SU-DHL-6 (cell line): ENCODE measurements at regions not wholly inside any gene's neighbourhood (a gene's known extent, or its start where the extent isn't known, plus 50 kb on each side); places are given as distances from the start of the nearest gene placed in this dataset.

Experiments used
- H2AFZ ChIP-seq: fragments of 200-600 bp; sonication (generic); 2 replicates; pipeline ENCODE4 v1.6.1; 2014; ENCODE audit warnings: low read depth, mild to moderate bottlenecking, moderate library complexity, mixed read lengths, antibody characterized with exemption, low read length; ENCODE audit not compliant: severe bottlenecking
- H3F3A ChIP-seq: fragments of 200-600 bp; shearing (Covaris generic); 2 replicates; pipeline ENCODE4 v1.6.0; 2016; ENCODE audit warnings: antibody characterized with exemption, mild to moderate bottlenecking; ENCODE audit not compliant: insufficient read depth
- H3K27ac ChIP-seq: fragments of 200-600 bp; sonication (generic); 2 replicates; pipeline ENCODE4 v1.5.1; 2016; ENCODE audit warnings: low read depth, mild to moderate bottlenecking, low read length, moderate library complexity, mixed read lengths
- H3K27me3 ChIP-seq: fragments of 200-600 bp; sonication (generic), shearing (Covaris generic); 2 replicates; pipeline ENCODE4 v1.6.0; 2014; ENCODE audit warnings: mild to moderate bottlenecking, low read length
- H3K36me3 ChIP-seq: fragments of 200-600 bp; sonication (generic); 2 replicates; pipeline ENCODE4 v1.6.1; 2014; ENCODE audit warnings: mild to moderate bottlenecking, low read length, mixed read lengths
- H3K4me2 ChIP-seq: fragments of 300-600, 200-600 bp; shearing (Covaris generic), sonication (generic); 2 replicates; pipeline ENCODE4 v1.6.0; 2014; ENCODE audit warnings: low read length, low read depth, mild to moderate bottlenecking; ENCODE audit not compliant: poor library complexity, severe bottlenecking
- H3K4me3 ChIP-seq: fragments of 200-600 bp; sonication (generic); 2 replicates; pipeline ENCODE4 v1.5.1; 2014; ENCODE audit warnings: antibody characterized with exemption, low read length, mild to moderate bottlenecking, mixed read lengths; ENCODE audit not compliant: insufficient read depth, poor library complexity, severe bottlenecking
- H3K79me2 ChIP-seq: fragments of 200-600 bp; sonication (generic); 2 replicates; pipeline ENCODE4 v1.6.1; 2014; ENCODE audit warnings: mild to moderate bottlenecking, low read length, moderate library complexity; ENCODE audit not compliant: insufficient read depth
- H3K9ac ChIP-seq: fragments of 200-600 bp; sonication (generic); 2 replicates; pipeline ENCODE4 v1.7.0; 2014; ENCODE audit warnings: mild to moderate bottlenecking, low read length
- H3K9me2 ChIP-seq: fragments of 200-600 bp; sonication (generic); replicated peaks from 2 replicates; pipeline ENCODE4 v1.6.1; 2014; ENCODE audit warnings: low read length; ENCODE audit not compliant: insufficient read depth
- H3K9me3 ChIP-seq: fragments of 200-600 bp; sonication (generic); 2 replicates; pipeline ENCODE4 v1.6.1; 2014; ENCODE audit warnings: low read length, mixed read lengths; ENCODE audit not compliant: insufficient read depth
- H4K20me1 ChIP-seq: fragments of 200-600 bp; sonication (generic); 2 replicates; pipeline ENCODE4 v1.6.1; 2014; ENCODE audit warnings: low read depth, mild to moderate bottlenecking, antibody characterized with exemption, low read length, moderate library complexity, mixed read lengths
- EZH2phosphoT487 ChIP-seq: fragments of 200-600 bp; sonication (generic), shearing (Covaris generic); conservative IDR thresholded peaks from 2 replicates; pipeline ENCODE4 v1.6.1; 2018; ENCODE audit warnings: mild to moderate bottlenecking, antibody characterized with exemption, low read length, moderate library complexity, mixed read lengths
- TF ChIP-seq, protein P1 (sequence below): fragments of 200-600 bp; sonication (generic); IDR thresholded peaks from one replicate; pipeline ENCODE4 v1.5.1; 2017; ENCODE audit warnings: antibody characterized with exemption, mild to moderate bottlenecking, low read length, moderate library complexity; ENCODE audit not compliant: insufficient read depth, poor library complexity, severe bottlenecking

GRCh38 chr13:103663996-103664395 lies 597.8 kb upstream of the SLC10A2 start:
- Histone ChIP-seq H3K36me3 (no peaks in the 10 kb centered on the region), H3K9ac (no peak overlapping the region), H3F3A (no peaks in the 10 kb centered on the region), H3K9me2 (no peaks in the 10 kb centered on the region), H4K20me1 (no peaks in the 10 kb centered on the region), H3K4me3 (no peak overlapping the region), H3K27me3 (no peaks in the 10 kb centered on the region), H2AFZ (no peak overlapping the region), H3K9me3 (no peaks in the 10 kb centered on the region), H3K4me2 (no peak overlapping the region), H3K27ac (no peak overlapping the region), H3K79me2 (no peaks in the 10 kb centered on the region)
- TF ChIP-seq, protein P1, sequence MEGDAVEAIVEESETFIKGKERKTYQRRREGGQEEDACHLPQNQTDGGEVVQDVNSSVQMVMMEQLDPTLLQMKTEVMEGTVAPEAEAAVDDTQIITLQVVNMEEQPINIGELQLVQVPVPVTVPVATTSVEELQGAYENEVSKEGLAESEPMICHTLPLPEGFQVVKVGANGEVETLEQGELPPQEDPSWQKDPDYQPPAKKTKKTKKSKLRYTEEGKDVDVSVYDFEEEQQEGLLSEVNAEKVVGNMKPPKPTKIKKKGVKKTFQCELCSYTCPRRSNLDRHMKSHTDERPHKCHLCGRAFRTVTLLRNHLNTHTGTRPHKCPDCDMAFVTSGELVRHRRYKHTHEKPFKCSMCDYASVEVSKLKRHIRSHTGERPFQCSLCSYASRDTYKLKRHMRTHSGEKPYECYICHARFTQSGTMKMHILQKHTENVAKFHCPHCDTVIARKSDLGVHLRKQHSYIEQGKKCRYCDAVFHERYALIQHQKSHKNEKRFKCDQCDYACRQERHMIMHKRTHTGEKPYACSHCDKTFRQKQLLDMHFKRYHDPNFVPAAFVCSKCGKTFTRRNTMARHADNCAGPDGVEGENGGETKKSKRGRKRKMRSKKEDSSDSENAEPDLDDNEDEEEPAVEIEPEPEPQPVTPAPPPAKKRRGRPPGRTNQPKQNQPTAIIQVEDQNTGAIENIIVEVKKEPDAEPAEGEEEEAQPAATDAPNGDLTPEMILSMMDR: no peak
- no peak for TF ChIP-seq EZH2phosphoT487

GRCh38 chr13:103656311-103656710 lies 590.1 kb upstream of the SLC10A2 start:
- Histone ChIP-seq H3K27ac (no peak overlapping the region), H3K9me3 (no peaks in the 10 kb centered on the region), H3K9ac (no peak overlapping the region), H3K27me3 (no peaks in the 10 kb centered on the region), H3K9me2 (no peaks in the 10 kb centered on the region), H2AFZ (no peak overlapping the region), H3K36me3 (no peaks in the 10 kb centered on the region), H3K4me3 (no peak overlapping the region), H3F3A (no peaks in the 10 kb centered on the region), H3K79me2 (no peaks in the 10 kb centered on the region), H4K20me1 (no peaks in the 10 kb centered on the region), H3K4me2 (no peak overlapping the region)
- TF ChIP-seq, protein P1: no peak

DNA sequence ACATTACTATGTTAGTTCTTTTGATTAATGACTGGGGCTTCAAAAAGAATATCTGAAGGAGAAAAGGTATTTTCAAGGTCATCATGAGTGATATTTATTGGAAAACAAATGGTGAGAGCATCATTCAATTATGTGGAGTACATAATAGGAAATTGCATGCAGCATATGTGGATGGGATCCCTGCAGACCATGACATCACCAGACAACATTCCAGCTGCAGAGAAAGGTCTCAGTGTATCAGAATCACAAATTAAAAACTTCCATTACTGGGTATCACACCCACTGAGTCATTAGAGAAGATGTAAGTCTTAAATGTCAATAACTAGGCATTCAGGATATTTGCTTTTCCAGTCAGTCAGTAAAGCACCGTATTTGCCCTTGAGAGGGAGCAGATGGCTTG lies 574.4 kb upstream of the SLC10A2 start:
- Histone ChIP-seq H3K4me3 (no peak overlapping the region), H4K20me1 (no peaks in the 10 kb centered on the region), H3K9me3 (no peaks in the 10 kb centered on the region), H3K79me2 (no peaks in the 10 kb centered on the region), H3K9ac (no peak overlapping the region), H3K36me3 (no peaks in the 10 kb centered on the region), H3K9me2 (no peaks in the 10 kb centered on the region), H2AFZ (no peak overlapping the region), H3K27ac (no peak overlapping the region), H3F3A (no peaks in the 10 kb centered on the region), H3K4me2 (no peak overlapping the region), H3K27me3 (no peaks in the 10 kb centered on the region)
- TF ChIP-seq EZH2phosphoT487: no peak
- TF ChIP-seq, protein P1: no peak

GRCh38 chr13:103639326-103639725 lies 573.1 kb upstream of the SLC10A2 start:
- Histone ChIP-seq H3K9me2 (no peaks in the 10 kb centered on the region), H2AFZ (no peak overlapping the region), H3F3A (no peaks in the 10 kb centered on the region), H3K27ac (no peak overlapping the region), H3K9me3 (no peaks in the 10 kb centered on the region), H3K79me2 (no peaks in the 10 kb centered on the region), H4K20me1 (no peaks in the 10 kb centered on the region), H3K9ac (no peak overlapping the region), H3K4me3 (no peak overlapping the region), H3K4me2 (no peak overlapping the region), H3K36me3 (no peaks in the 10 kb centered on the region), H3K27me3 (no peaks in the 10 kb centered on the region)
- TF ChIP-seq, protein P1: no peak
- TF ChIP-seq EZH2phosphoT487: no peak
